Immature natural killer cell (primary cell): ENCODE measurements at regions not wholly inside any gene's neighbourhood (a gene's known extent, or its start where the extent isn't known, plus 50 kb on each side); places are given as distances from the start of the nearest gene placed in this dataset.

Experiments used
- DNase-seq, 3 donors: peaks; one replicate each; pipeline ENCODE4 v3.0.0; 2022; ENCODE audit warnings: mixed read lengths in 1 of 3
- H3K27ac Mint-ChIP-seq, 6 donors: one replicate each; pipeline ENCODE4 v1.8.0; 2020; ENCODE audit warnings: mixed read lengths in 6 of 6, mild to moderate bottlenecking in 5 of 6, inconsistent platforms in 4 of 6, moderate library complexity in 3 of 6
- H3K27me3 Mint-ChIP-seq, 3 donors: one replicate each; pipeline ENCODE4 v1.8.0; 2020 to 2021; ENCODE audit warnings: low read depth in 3 of 3, mild to moderate bottlenecking in 3 of 3, mixed read lengths in 3 of 3, moderate library complexity in 3 of 3, inconsistent platforms in 1 of 3
- H3K36me3 Mint-ChIP-seq, 3 donors: one replicate each; pipeline ENCODE4 v1.8.0; 2020; ENCODE audit warnings: mixed read lengths in 3 of 3, inconsistent platforms in 2 of 3, mild to moderate bottlenecking in 2 of 3
- H3K4me1 Mint-ChIP-seq, 2 donors: one replicate each; pipeline ENCODE4 v1.8.0; 2020; ENCODE audit warnings: inconsistent platforms in 2 of 2, mild to moderate bottlenecking in 2 of 2, mixed read lengths in 2 of 2, moderate library complexity in 1 of 2
- H3K4me3 Mint-ChIP-seq, 5 donors: one replicate each; pipeline ENCODE4 v1.8.0; 2020; ENCODE audit warnings: mild to moderate bottlenecking in 5 of 5, mixed read lengths in 5 of 5, inconsistent platforms in 3 of 5, moderate library complexity in 3 of 5
- H3K9me3 Mint-ChIP-seq, 6 donors: one replicate each; pipeline ENCODE4 v1.8.0; 2020; ENCODE audit warnings: mild to moderate bottlenecking in 6 of 6, mixed read lengths in 6 of 6, inconsistent platforms in 4 of 6, moderate library complexity in 3 of 6

- Mint-ChIP-seq H3K4me3 (no peak overlapping the region), H3K4me1 (no peaks in the 10 kb centered on the region), H3K27me3 (peaks cover 0 to 5% (median 2%) of the 10 kb centered on the region in 3 donors), H3K9me3 (peaks cover 0 to 12% (median 6%) of the 10 kb centered on the region in 6 donors), H3K36me3 (peaks cover 0 to 5% (median 0%) of the 10 kb centered on the region in 3 donors), H3K27ac (no peak overlapping the region)
- DNase-seq = no peak
These were observed 272.7 kb downstream of the AEBP2 start for GRCh38 chr12:19712041-19712440.

GRCh38 chr12:19718401-19718800, 279.1 kb downstream of the AEBP2 start:
- no peak for DNase-seq
- peaks cover 0 to 1% (median 0%) of the 10 kb centered on the region in 6 donors for H3K9me3 Mint-ChIP-seq
- peaks cover 0 to 6% (median 2%) of the 10 kb centered on the region in 3 donors for H3K27me3 Mint-ChIP-seq
- H3K4me1 Mint-ChIP-seq = no peaks in the 10 kb centered on the region
- H3K4me3 Mint-ChIP-seq = no peak overlapping the region
- peaks cover 0 to 4% (median 0%) of the 10 kb centered on the region in 3 donors for H3K36me3 Mint-ChIP-seq
- no peak overlapping the region for H3K27ac Mint-ChIP-seq

- Mint-ChIP-seq H3K27me3 (peaks cover 0 to 6% (median 2%) of the 10 kb centered on the region in 3 donors), H3K27ac (no peak overlapping the region), H3K36me3 (peaks cover 0 to 4% (median 0%) of the 10 kb centered on the region in 3 donors), H3K4me1 (no peaks in the 10 kb centered on the region), H3K4me3 (no peak overlapping the region), H3K9me3 (peaks cover 0 to 1% (median 0%) of the 10 kb centered on the region in 6 donors)
- DNase-seq = no peak
These were observed 280.4 kb downstream of the AEBP2 start for GRCh38 chr12:19719672-19720071.

- H3K9me3 Mint-ChIP-seq = no peaks in the 10 kb centered on the region
- no peak for DNase-seq
- H3K36me3 Mint-ChIP-seq = peaks cover 0 to 9% (median 3%) of the 10 kb centered on the region in 3 donors
- no peak overlapping the region for H3K27ac Mint-ChIP-seq
- no peaks in the 10 kb centered on the region for H3K27me3 Mint-ChIP-seq
- H3K4me1 Mint-ChIP-seq = no peaks in the 10 kb centered on the region
- H3K4me3 Mint-ChIP-seq = no peak overlapping the region
These were observed 286.8 kb downstream of the AEBP2 start for GRCh38 chr12:19726122-19726521.

GRCh38 chr12:19726592-19726991, 287.3 kb downstream of the AEBP2 start:
- no peak overlapping the region for H3K4me3 Mint-ChIP-seq
- H3K27ac Mint-ChIP-seq = no peak overlapping the region
- no peaks in the 10 kb centered on the region for H3K27me3 Mint-ChIP-seq
- peaks cover 0 to 9% (median 3%) of the 10 kb centered on the region in 3 donors for H3K36me3 Mint-ChIP-seq
- H3K9me3 Mint-ChIP-seq = no peaks in the 10 kb centered on the region
- no peaks in the 10 kb centered on the region for H3K4me1 Mint-ChIP-seq
- no peak for DNase-seq

- peaks cover 0 to 3% (median 0%) of the 10 kb centered on the region in 3 donors for H3K27me3 Mint-ChIP-seq
- H3K27ac Mint-ChIP-seq = no peak overlapping the region
- H3K4me1 Mint-ChIP-seq = no peaks in the 10 kb centered on the region
- no peaks in the 10 kb centered on the region for H3K9me3 Mint-ChIP-seq
- H3K36me3 Mint-ChIP-seq = no peaks in the 10 kb centered on the region
- no peak for DNase-seq
- H3K4me3 Mint-ChIP-seq = no peak overlapping the region
These were observed 297.7 kb downstream of the AEBP2 start for GRCh38 chr12:19737019-19737418.

- H3K27ac Mint-ChIP-seq = no peak overlapping the region
- peak; percentile 13 to 38 (median 35) for DNase-seq
- no peaks in the 10 kb centered on the region for H3K9me3 Mint-ChIP-seq
- H3K27me3 Mint-ChIP-seq = peaks cover 0 to 3% (median 1%) of the 10 kb centered on the region in 3 donors
- H3K4me3 Mint-ChIP-seq = no peak overlapping the region
- no peaks in the 10 kb centered on the region for H3K36me3 Mint-ChIP-seq
- no peaks in the 10 kb centered on the region for H3K4me1 Mint-ChIP-seq
These were observed 300.0 kb downstream of the AEBP2 start for GRCh38 chr12:19739195-19739776.

- peaks cover 0 to 3% (median 2%) of the 10 kb centered on the region in 3 donors for H3K27me3 Mint-ChIP-seq
- DNase-seq = no peak
- H3K27ac Mint-ChIP-seq = no peak overlapping the region
- H3K4me1 Mint-ChIP-seq = no peaks in the 10 kb centered on the region
- H3K9me3 Mint-ChIP-seq = no peaks in the 10 kb centered on the region
- no peak overlapping the region for H3K4me3 Mint-ChIP-seq
- no peaks in the 10 kb centered on the region for H3K36me3 Mint-ChIP-seq
These were observed 301.3 kb downstream of the AEBP2 start for GRCh38 chr12:19740472-19741131.

GRCh38 chr12:19741132-19741489, 301.8 kb downstream of the AEBP2 start:
- H3K4me3 Mint-ChIP-seq = no peak overlapping the region
- no peaks in the 10 kb centered on the region for H3K4me1 Mint-ChIP-seq
- H3K27ac Mint-ChIP-seq = no peak overlapping the region
- no peaks in the 10 kb centered on the region for H3K9me3 Mint-ChIP-seq
- no peaks in the 10 kb centered on the region for H3K36me3 Mint-ChIP-seq
- DNase-seq = no peak
- H3K27me3 Mint-ChIP-seq = peaks cover 0 to 3% (median 2%) of the 10 kb centered on the region in 3 donors

GRCh38 chr12:19744705-19745218, 305.5 kb downstream of the AEBP2 start:
- peaks cover 0 to 3% (median 2%) of the 10 kb centered on the region in 3 donors for H3K27me3 Mint-ChIP-seq
- no peak for DNase-seq
- no peak overlapping the region for H3K4me3 Mint-ChIP-seq
- H3K9me3 Mint-ChIP-seq = no peaks in the 10 kb centered on the region
- no peak overlapping the region for H3K27ac Mint-ChIP-seq
- H3K4me1 Mint-ChIP-seq = no peaks in the 10 kb centered on the region
- no peaks in the 10 kb centered on the region for H3K36me3 Mint-ChIP-seq

GRCh38 chr12:19746471-19746870, 307.2 kb downstream of the AEBP2 start:
- H3K27me3 Mint-ChIP-seq = peaks cover 0 to 2% (median 0%) of the 10 kb centered on the region in 3 donors
- no peaks in the 10 kb centered on the region for H3K4me1 Mint-ChIP-seq
- peaks cover 0 to 6% (median 0%) of the 10 kb centered on the region in 6 donors for H3K9me3 Mint-ChIP-seq
- no peaks in the 10 kb centered on the region for H3K36me3 Mint-ChIP-seq
- DNase-seq = no peak
- no peak overlapping the region for H3K27ac Mint-ChIP-seq
- H3K4me3 Mint-ChIP-seq = no peak overlapping the region

- H3K4me1 Mint-ChIP-seq = no peaks in the 10 kb centered on the region
- H3K27ac Mint-ChIP-seq = no peak overlapping the region
- H3K4me3 Mint-ChIP-seq = no peak overlapping the region
- H3K27me3 Mint-ChIP-seq = peaks cover 0 to 3% (median 2%) of the 10 kb centered on the region in 3 donors
- peaks cover 4 to 10% (median 5%) of the 10 kb centered on the region in 3 donors for H3K36me3 Mint-ChIP-seq
- H3K9me3 Mint-ChIP-seq = peaks cover 0 to 24% (median 14%) of the 10 kb centered on the region in 6 donors
- DNase-seq = no peak
These were observed 310.7 kb downstream of the AEBP2 start for GRCh38 chr12:19749906-19750574.

GRCh38 chr12:19751078-19751477, 311.8 kb downstream of the AEBP2 start:
- no peak for DNase-seq
- Mint-ChIP-seq H3K4me3 (no peak overlapping the region), H3K4me1 (no peaks in the 10 kb centered on the region), H3K27ac (no peak overlapping the region), H3K36me3 (peaks cover 4 to 10% (median 5%) of the 10 kb centered on the region in 3 donors), H3K9me3 (peaks cover 0 to 24% (median 14%) of the 10 kb centered on the region in 6 donors), H3K27me3 (peaks cover 0 to 5% (median 3%) of the 10 kb centered on the region in 3 donors)

- H3K4me1 Mint-ChIP-seq = no peaks in the 10 kb centered on the region
- peaks cover 4 to 10% (median 5%) of the 10 kb centered on the region in 3 donors for H3K36me3 Mint-ChIP-seq
- DNase-seq = no peak
- peaks cover 0 to 24% (median 14%) of the 10 kb centered on the region in 6 donors for H3K9me3 Mint-ChIP-seq
- H3K27me3 Mint-ChIP-seq = peaks cover 0 to 9% (median 3%) of the 10 kb centered on the region in 3 donors
- H3K27ac Mint-ChIP-seq = no peak overlapping the region
- H3K4me3 Mint-ChIP-seq = no peak overlapping the region
These were observed 313.4 kb downstream of the AEBP2 start for GRCh38 chr12:19752712-19753111.
